NCI-H2107 (cell line): ENCODE measurements at regions not wholly inside any gene's neighbourhood (a gene's known extent, or its start where the extent isn't known, plus 50 kb on each side); places are given as distances from the start of the nearest gene placed in this dataset.

Experiments used
- DNase-seq: peaks from one replicate; lab custom pipeline; 2025; lab: John Stamatoyannopoulos, UW

- no peak for DNase-seq
Measured at GRCh38 chr12:67147030-67147429, 122.1 kb upstream of the CAND1 start.

GRCh38 chr12:67147447-67147846 lies 121.7 kb upstream of the CAND1 start:
- no peak for DNase-seq

GRCh38 chr12:67148265-67148664 lies 120.9 kb upstream of the CAND1 start:
- DNase-seq, result no peak

- DNase-seq, result no peak
Measured at GRCh38 chr12:67151886-67152285, 117.3 kb upstream of the CAND1 start.

- DNase-seq, result no peak
Measured at GRCh38 chr12:67152451-67152850, 116.7 kb upstream of the CAND1 start.

- no peak for DNase-seq
Measured at GRCh38 chr12:67154901-67155300, 114.3 kb upstream of the CAND1 start.

GRCh38 chr12:67155863-67156262 lies 113.3 kb upstream of the CAND1 start:
- no peak for DNase-seq

- no peak for DNase-seq
Measured at GRCh38 chr12:67161322-67161918, 107.7 kb upstream of the CAND1 start.

GRCh38 chr12:67173258-67173657 lies 95.9 kb upstream of the CAND1 start:
- DNase-seq, result no peak

GRCh38 chr12:67182551-67182950 lies 86.6 kb upstream of the CAND1 start:
- no peak for DNase-seq

GRCh38 chr12:67193704-67194103 lies 75.5 kb upstream of the CAND1 start:
- no peak for DNase-seq

- DNase-seq, result no peak
Measured at GRCh38 chr12:67200386-67200785, 68.8 kb upstream of the CAND1 start.

GRCh38 chr12:67202011-67202677 lies 67.0 kb upstream of the CAND1 start:
- no peak for DNase-seq

- no peak for DNase-seq
Measured at GRCh38 chr12:67202678-67203012, 66.5 kb upstream of the CAND1 start.

GRCh38 chr12:67208281-67209067 lies 60.7 kb upstream of the CAND1 start:
- no peak for DNase-seq

- DNase-seq, result no peak
Measured at GRCh38 chr12:67211029-67211428, 58.1 kb upstream of the CAND1 start.

- no peak for DNase-seq
Measured at GRCh38 chr12:67211494-67211893, 57.7 kb upstream of the CAND1 start.

GRCh38 chr12:67217647-67218046 lies 51.5 kb upstream of the CAND1 start:
- DNase-seq, result no peak
